Kidney epithelial cell (primary cell): ENCODE measurements at regions not wholly inside any gene's neighbourhood (a gene's known extent, or its start where the extent isn't known, plus 50 kb on each side); places are given as distances from the start of the nearest gene placed in this dataset.
"Not testable (repeated sequence)": the region's sequence is repeated elsewhere in the genome, so short reads cannot be mapped to it uniquely, and the experiment has no call there.

Experiments
- DNase-seq: peaks from one replicate; pipeline ENCODE4 v3.0.0-alpha.2; 2010; ENCODE audit warnings: low read depth
- H3K27me3 ChIP-seq: 2 replicates; pipeline ENCODE4 v1.6.0; 2011; ENCODE audit warnings: low read length; ENCODE audit not compliant: control insufficient read depth, insufficient read depth
- H3K36me3 ChIP-seq: 2 replicates; pipeline ENCODE4 v1.5.1; 2011; ENCODE audit warnings: low read length; ENCODE audit not compliant: control insufficient read depth, insufficient read depth
- H3K4me3 ChIP-seq: 2 replicates; pipeline ENCODE4 v1.5.1; 2011; ENCODE audit warnings: low read depth, mild to moderate bottlenecking, control low read depth, low read length
- CTCF ChIP-seq: IDR thresholded peaks from 2 replicates; pipeline ENCODE4 v1.5.1; 2011; ENCODE audit warnings: mild to moderate bottlenecking, moderate library complexity, low read length, control low read depth, inconsistent platforms; ENCODE audit not compliant: insufficient read depth, poor library complexity, severe bottlenecking

DNA sequence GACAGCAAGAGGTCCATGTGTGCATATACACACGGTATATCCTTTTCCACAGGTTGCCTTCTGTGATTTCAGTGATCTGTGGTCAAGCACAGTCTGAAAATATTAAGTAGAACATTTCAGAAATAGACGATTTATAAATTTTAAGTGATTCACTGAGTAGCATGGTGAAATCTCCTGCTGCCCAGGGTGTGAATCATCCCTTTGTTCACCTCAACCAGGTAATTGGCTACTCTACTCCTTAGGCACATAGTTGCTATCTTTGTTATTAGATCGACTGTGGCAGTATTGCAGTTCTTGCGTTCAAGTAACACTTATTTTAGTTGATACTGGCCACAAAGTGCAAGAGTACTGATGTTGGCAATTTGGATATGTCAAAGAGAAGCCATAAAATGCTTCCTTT is 1421.7 kb downstream of the GRIK2 start:
- no peak for TF ChIP-seq CTCF
- Histone ChIP-seq H3K27me3 (no peaks in the 10 kb centered on the region), H3K36me3 (no peaks in the 10 kb centered on the region), H3K4me3 (no peak overlapping the region)
- no peak for DNase-seq

DNA sequence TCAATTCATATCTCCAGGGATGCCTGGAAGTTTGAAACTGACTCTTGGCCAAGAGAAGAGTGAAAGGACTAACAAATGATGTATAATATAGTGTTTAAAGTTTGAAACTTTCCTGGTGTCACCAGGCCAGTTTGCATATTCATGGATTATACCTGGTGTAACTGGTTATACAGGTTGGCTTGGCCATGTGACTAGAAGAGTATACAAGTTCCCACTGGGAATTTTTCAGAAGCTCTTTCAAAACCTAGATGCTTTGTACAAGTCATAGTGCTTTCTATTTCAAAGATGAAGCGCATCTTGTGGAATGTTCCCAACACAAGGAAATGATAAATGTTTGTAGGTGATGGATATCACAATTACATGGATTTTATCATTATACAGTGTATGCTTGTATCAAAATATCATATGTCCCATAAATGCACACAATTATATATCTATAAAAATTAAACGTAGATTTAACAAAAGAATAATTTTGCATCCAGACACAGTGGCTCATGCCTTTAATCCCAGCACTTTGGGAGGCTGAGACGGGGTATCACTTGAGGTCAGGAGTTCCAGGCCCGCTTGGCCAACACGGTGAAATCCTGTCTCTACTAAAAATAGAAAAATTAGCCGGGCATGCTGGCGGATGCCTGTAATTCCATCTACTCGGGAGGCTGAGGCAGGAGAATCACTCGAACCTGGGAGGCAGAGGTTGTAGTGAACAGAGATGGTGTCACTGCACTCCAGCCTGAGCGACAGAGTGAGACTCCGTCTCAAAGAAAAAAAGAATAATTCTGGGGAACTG is 1420.2 kb downstream of the GRIK2 start:
- Histone ChIP-seq H3K36me3 (no peaks in the 10 kb centered on the region), H3K4me3 (no peak overlapping the region), H3K27me3 (no peaks in the 10 kb centered on the region)
- no peak for DNase-seq
- no peak for TF ChIP-seq CTCF

- no peaks in the 10 kb centered on the region for H3K36me3 ChIP-seq
- no peak for TF ChIP-seq CTCF
- DNase-seq, result no peak
- H3K27me3 ChIP-seq, result no peaks in the 10 kb centered on the region
- no peak overlapping the region for H3K4me3 ChIP-seq
These were observed 1418.7 kb downstream of the GRIK2 start for GRCh38 chr6:102812242-102812641.

DNA sequence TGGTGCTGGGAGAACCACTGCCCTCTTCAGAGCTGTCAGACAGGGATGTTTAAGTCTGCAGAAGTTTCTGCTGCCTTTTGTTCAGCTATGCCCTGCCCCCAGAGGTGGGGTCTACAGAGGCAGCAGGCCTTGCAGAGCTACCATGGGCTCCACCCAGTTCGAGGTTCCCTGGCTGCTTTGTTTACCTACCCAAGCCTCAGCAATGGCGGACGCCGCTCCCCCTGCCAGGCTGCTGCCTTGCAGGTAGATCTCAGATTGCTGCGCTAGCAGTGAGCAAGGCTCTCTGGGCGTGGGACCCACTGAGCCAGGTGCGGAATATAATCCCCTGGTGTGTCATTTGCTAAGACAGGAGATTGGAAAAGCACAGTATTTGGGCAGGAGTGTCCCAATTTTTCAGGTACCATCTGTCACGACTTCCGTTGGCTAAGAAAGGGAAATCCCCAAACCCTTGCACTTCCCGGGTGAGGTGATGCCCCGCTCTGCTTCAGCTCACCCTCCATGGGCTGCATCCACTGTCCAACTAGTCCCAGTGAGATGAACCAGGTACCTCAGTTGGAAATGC is 1415.5 kb downstream of the GRIK2 start:
- not testable (repeated sequence) for H3K4me3 ChIP-seq, H3K27me3 ChIP-seq, H3K36me3 ChIP-seq, DNase-seq

GRCh38 chr6:102799051-102799450 is 1405.5 kb downstream of the GRIK2 start:
- no peak for TF ChIP-seq CTCF
- Histone ChIP-seq H3K4me3 (no peak overlapping the region), H3K36me3 (no peaks in the 10 kb centered on the region), H3K27me3 (no peaks in the 10 kb centered on the region)
- DNase-seq, result no peak

- Histone ChIP-seq H3K36me3 (no peaks in the 10 kb centered on the region), H3K4me3 (peak overlapping the region; percentile 28), H3K27me3 (no peaks in the 10 kb centered on the region)
- no peak for DNase-seq
- TF ChIP-seq CTCF, result peak; percentile 37
These were observed 1405.1 kb downstream of the GRIK2 start for GRCh38 chr6:102798636-102799035.
